ENCODE measurements at regions not wholly inside any gene's neighbourhood (a gene's known extent, or its start where the extent isn't known, plus 50 kb on each side); places are given as distances from the start of the nearest gene placed in this dataset.

- Histone ChIP-seq H3K18ac (ENCODE audit: low read length) (no peak overlapping the region), H3K79me1 (ENCODE audit: low read depth, low read length) (no peaks in the 10 kb centered on the region), H3K9me3 (replicated peaks in 1 of 2; ENCODE audit: control insufficient read depth in 2 of 2, insufficient read depth in 1 of 2, low read depth in 1 of 2, low read length in 2 of 2) (no peaks in the 10 kb centered on the region), H2BK120ac (ENCODE audit: low read depth, low read length) (no peak overlapping the region), H3K4ac (ENCODE audit: low read length) (no peak overlapping the region), H3K27me3 (ENCODE audit: control insufficient read depth in 3 of 3, insufficient read depth in 3 of 3, low read depth in 1 of 3, low read length in 3 of 3) (no peaks in the 10 kb centered on the region), H2BK5ac (ENCODE audit: low read length) (no peak overlapping the region), H2BK12ac (ENCODE audit: low read length) (no peak overlapping the region), H4K8ac (ENCODE audit: low read depth, low read length) (no peak overlapping the region), H3K23ac (ENCODE audit: low read depth, low read length, poor library complexity) (no peak overlapping the region), H4K91ac (ENCODE audit: low read depth, low read length, poor library complexity) (no peak overlapping the region), H2AFZ (ENCODE audit: low read length) (no peak overlapping the region), H3K4me2 (ENCODE audit: insufficient read depth, low read length, poor library complexity, severe bottlenecking) (no peak overlapping the region), H2BK15ac (ENCODE audit: low read length) (no peak overlapping the region), H3K36me3 (replicated peaks in 1 of 2; ENCODE audit: control insufficient read depth in 2 of 2, insufficient read depth in 2 of 2, low read length in 2 of 2) (no peaks in the 10 kb centered on the region), H3K9ac (ENCODE audit: low read depth, low read length, poor library complexity) (no peak overlapping the region), H3K4me3 (ENCODE audit: low read length in 2 of 2) (no peak overlapping the region), H3K27ac (replicated peaks; ENCODE audit: low read length) (no peak overlapping the region), H3K14ac (ENCODE audit: low read length) (no peak overlapping the region), H2AK5ac (ENCODE audit: low read depth, low read length) (no peak overlapping the region), H3K4me1 (ENCODE audit: control insufficient read depth in 2 of 2, insufficient read depth in 1 of 2, low read depth in 1 of 2, low read length in 2 of 2) (no peaks in the 10 kb centered on the region)
- DNase-seq (ENCODE audit: low spot score), result no peak
Measured at GRCh38 chrX:21155916-21156315, 218.3 kb upstream of the CNKSR2 start.

DNA sequence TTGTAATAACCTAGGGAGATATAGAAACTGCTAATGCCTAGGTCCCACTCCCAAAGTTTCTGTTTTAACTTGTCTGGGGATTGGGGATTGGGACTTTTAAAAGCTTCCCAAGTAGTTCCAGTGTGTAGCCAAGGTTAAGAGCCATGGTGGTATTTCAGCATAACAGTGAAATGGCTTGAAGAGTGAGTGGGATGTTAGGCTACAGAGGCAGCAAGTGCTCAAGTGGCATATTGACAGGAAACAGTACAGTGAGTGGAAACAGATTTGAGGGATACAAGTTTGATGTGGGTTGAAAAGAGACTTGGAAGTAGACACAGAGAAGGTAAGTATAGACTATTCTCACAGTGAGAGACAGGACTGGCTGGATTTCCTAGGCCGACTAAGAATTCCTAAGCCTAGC, 217.6 kb upstream of the CNKSR2 start:
- Histone ChIP-seq H3K9ac (ENCODE audit: low read depth, low read length, poor library complexity) (no peak overlapping the region), H3K27ac (replicated peaks; ENCODE audit: low read length) (no peak overlapping the region), H3K79me1 (ENCODE audit: low read depth, low read length) (no peaks in the 10 kb centered on the region), H2AFZ (ENCODE audit: low read length) (no peak overlapping the region), H3K4me2 (ENCODE audit: insufficient read depth, low read length, poor library complexity, severe bottlenecking) (no peak overlapping the region), H4K8ac (ENCODE audit: low read depth, low read length) (no peak overlapping the region), H3K14ac (ENCODE audit: low read length) (no peak overlapping the region), H3K4ac (ENCODE audit: low read length) (no peak overlapping the region), H2AK5ac (ENCODE audit: low read depth, low read length) (no peak overlapping the region), H3K4me3 (ENCODE audit: low read length in 2 of 2) (no peak overlapping the region), H3K9me3 (replicated peaks in 1 of 2; ENCODE audit: control insufficient read depth in 2 of 2, insufficient read depth in 1 of 2, low read depth in 1 of 2, low read length in 2 of 2) (no peaks in the 10 kb centered on the region), H3K18ac (ENCODE audit: low read length) (no peak overlapping the region), H3K36me3 (replicated peaks in 1 of 2; ENCODE audit: control insufficient read depth in 2 of 2, insufficient read depth in 2 of 2, low read length in 2 of 2) (no peaks in the 10 kb centered on the region), H2BK12ac (ENCODE audit: low read length) (no peak overlapping the region), H2BK15ac (ENCODE audit: low read length) (no peak overlapping the region), H2BK120ac (ENCODE audit: low read depth, low read length) (no peak overlapping the region), H4K91ac (ENCODE audit: low read depth, low read length, poor library complexity) (no peak overlapping the region), H3K23ac (ENCODE audit: low read depth, low read length, poor library complexity) (no peak overlapping the region), H3K4me1 (ENCODE audit: control insufficient read depth in 2 of 2, insufficient read depth in 1 of 2, low read depth in 1 of 2, low read length in 2 of 2) (no peaks in the 10 kb centered on the region), H3K27me3 (ENCODE audit: control insufficient read depth in 3 of 3, insufficient read depth in 3 of 3, low read depth in 1 of 3, low read length in 3 of 3) (no peaks in the 10 kb centered on the region), H2BK5ac (ENCODE audit: low read length) (no peak overlapping the region)
- DNase-seq (ENCODE audit: low spot score), result no peak
- no CpG with 5 or more reads among the region's 1 CpG for WGBS, 2 donors (ENCODE audit: extremely low coverage in 2 of 2, insufficient read length in 2 of 2, insufficient replicate concordance in 1 of 2)

DNA sequence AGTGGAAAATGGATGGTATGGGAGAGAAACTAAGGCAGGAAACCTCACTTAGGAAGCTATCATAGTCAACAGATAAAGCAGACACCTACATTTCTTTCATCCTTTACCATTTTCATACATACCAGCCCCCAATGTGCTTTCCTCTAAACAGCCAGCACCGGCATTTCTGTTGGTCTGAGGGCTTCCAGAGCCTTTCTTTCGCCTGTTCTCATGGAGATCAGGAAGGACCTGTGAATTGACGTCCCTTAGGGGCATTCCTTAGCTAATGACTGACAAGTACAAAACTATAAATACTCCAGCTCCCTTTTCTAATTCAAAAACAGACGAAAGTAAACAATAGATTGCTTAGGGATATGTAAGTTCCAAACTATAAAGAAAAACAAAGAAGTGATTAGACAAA, 215.5 kb upstream of the CNKSR2 start:
- no peak overlapping the region for H3K14ac ChIP-seq (ENCODE audit: low read length)
- no peaks in the 10 kb centered on the region for H3K4me1 ChIP-seq (ENCODE audit: control insufficient read depth in 2 of 2, insufficient read depth in 1 of 2, low read depth in 1 of 2, low read length in 2 of 2)
- no peaks in the 10 kb centered on the region for H3K27me3 ChIP-seq (ENCODE audit: control insufficient read depth in 3 of 3, insufficient read depth in 3 of 3, low read depth in 1 of 3, low read length in 3 of 3)
- no peak overlapping the region for H3K4ac ChIP-seq (ENCODE audit: low read length)
- no peak overlapping the region for H3K4me2 ChIP-seq (ENCODE audit: insufficient read depth, low read length, poor library complexity, severe bottlenecking)
- H2BK12ac ChIP-seq (ENCODE audit: low read length), result no peak overlapping the region
- H2AK5ac ChIP-seq (ENCODE audit: low read depth, low read length), result no peak overlapping the region
- no peak for DNase-seq (ENCODE audit: low spot score)
- H3K79me1 ChIP-seq (ENCODE audit: low read depth, low read length), result no peaks in the 10 kb centered on the region
- no peak overlapping the region for H3K18ac ChIP-seq (ENCODE audit: low read length)
- no peak overlapping the region for H3K4me3 ChIP-seq (ENCODE audit: low read length in 2 of 2)
- H3K27ac ChIP-seq (replicated peaks; ENCODE audit: low read length), result no peak overlapping the region
- no peaks in the 10 kb centered on the region for H3K9me3 ChIP-seq (replicated peaks in 1 of 2; ENCODE audit: control insufficient read depth in 2 of 2, insufficient read depth in 1 of 2, low read depth in 1 of 2, low read length in 2 of 2)
- no peak overlapping the region for H3K23ac ChIP-seq (ENCODE audit: low read depth, low read length, poor library complexity)
- no peak overlapping the region for H2AFZ ChIP-seq (ENCODE audit: low read length)
- H2BK120ac ChIP-seq (ENCODE audit: low read depth, low read length), result no peak overlapping the region
- WGBS, 2 donors (ENCODE audit: extremely low coverage in 2 of 2, insufficient read length in 2 of 2, insufficient replicate concordance in 1 of 2), result no CpG with 5 or more reads among the region's 4 CpGs
- no peak overlapping the region for H3K9ac ChIP-seq (ENCODE audit: low read depth, low read length, poor library complexity)
- H3K36me3 ChIP-seq (replicated peaks in 1 of 2; ENCODE audit: control insufficient read depth in 2 of 2, insufficient read depth in 2 of 2, low read length in 2 of 2), result no peaks in the 10 kb centered on the region
- H2BK15ac ChIP-seq (ENCODE audit: low read length), result no peak overlapping the region
- H4K8ac ChIP-seq (ENCODE audit: low read depth, low read length), result no peak overlapping the region
- no peak overlapping the region for H4K91ac ChIP-seq (ENCODE audit: low read depth, low read length, poor library complexity)
- H2BK5ac ChIP-seq (ENCODE audit: low read length), result no peak overlapping the region

- H3K9me3 ChIP-seq (replicated peaks in 1 of 2; ENCODE audit: control insufficient read depth in 2 of 2, insufficient read depth in 1 of 2, low read depth in 1 of 2, low read length in 2 of 2), result no peaks in the 10 kb centered on the region
- H2BK15ac ChIP-seq (ENCODE audit: low read length), result no peak overlapping the region
- no peak overlapping the region for H2AK5ac ChIP-seq (ENCODE audit: low read depth, low read length)
- H3K14ac ChIP-seq (ENCODE audit: low read length), result no peak overlapping the region
- H2BK5ac ChIP-seq (ENCODE audit: low read length), result no peak overlapping the region
- no peak overlapping the region for H3K4me3 ChIP-seq (ENCODE audit: low read length in 2 of 2)
- H3K27me3 ChIP-seq (ENCODE audit: control insufficient read depth in 3 of 3, insufficient read depth in 3 of 3, low read depth in 1 of 3, low read length in 3 of 3), result no peaks in the 10 kb centered on the region
- H3K79me1 ChIP-seq (ENCODE audit: low read depth, low read length), result no peaks in the 10 kb centered on the region
- no peak overlapping the region for H4K91ac ChIP-seq (ENCODE audit: low read depth, low read length, poor library complexity)
- H3K18ac ChIP-seq (ENCODE audit: low read length), result no peak overlapping the region
- no peaks in the 10 kb centered on the region for H3K4me1 ChIP-seq (ENCODE audit: control insufficient read depth in 2 of 2, insufficient read depth in 1 of 2, low read depth in 1 of 2, low read length in 2 of 2)
- no peak overlapping the region for H3K9ac ChIP-seq (ENCODE audit: low read depth, low read length, poor library complexity)
- DNase-seq (ENCODE audit: low spot score), result no peak
- H2BK12ac ChIP-seq (ENCODE audit: low read length), result no peak overlapping the region
- H2AFZ ChIP-seq (ENCODE audit: low read length), result no peak overlapping the region
- H2BK120ac ChIP-seq (ENCODE audit: low read depth, low read length), result no peak overlapping the region
- no peak overlapping the region for H4K8ac ChIP-seq (ENCODE audit: low read depth, low read length)
- H3K4me2 ChIP-seq (ENCODE audit: insufficient read depth, low read length, poor library complexity, severe bottlenecking), result no peak overlapping the region
- no peak overlapping the region for H3K4ac ChIP-seq (ENCODE audit: low read length)
- H3K36me3 ChIP-seq (replicated peaks in 1 of 2; ENCODE audit: control insufficient read depth in 2 of 2, insufficient read depth in 2 of 2, low read length in 2 of 2), result no peaks in the 10 kb centered on the region
- H3K23ac ChIP-seq (ENCODE audit: low read depth, low read length, poor library complexity), result no peak overlapping the region
- no peak overlapping the region for H3K27ac ChIP-seq (replicated peaks; ENCODE audit: low read length)
- no CpG with 5 or more reads among the region's 4 CpGs for WGBS, 2 donors (ENCODE audit: extremely low coverage in 2 of 2, insufficient read length in 2 of 2, insufficient replicate concordance in 1 of 2)
Measured at GRCh38 chrX:21166272-21166982, 207.8 kb upstream of the CNKSR2 start.
